IMR-90 (cell line): ENCODE measurements at regions not wholly inside any gene's neighbourhood (a gene's known extent, or its start where the extent isn't known, plus 50 kb on each side); places are given as distances from the start of the nearest gene placed in this dataset.

ENCODE experiments used
- ATAC-seq: fragments of 200-7000 bp; cut with Tn5 transposase; 2 replicates; pipeline ENCODE4 v1.9.1; 2020; ENCODE audit warnings: low read depth, mild to moderate bottlenecking, moderate library complexity
- BruUV-seq: library from RNA; stranded (reverse); fragments of 400-500 nt; replicated peaks from 2 replicates; lab custom pipeline; 2021; lab: Mats Ljungman, UMichigan
- CTCF ChIA-PET: fragments of 300-600 bp; formaldehyde crosslinking; extraction: SDS; loops from one replicate; lab custom pipeline; 2021; ENCODE audit warnings: antibody characterized with exemption; lab: Yijun Ruan, JAX
- POLR2A ChIA-PET: fragments of 300-600 bp; sonication (Branson Sonifier 250); formaldehyde crosslinking; loops from one replicate; lab custom pipeline; 2022; ENCODE audit warnings: antibody characterized with exemption; ENCODE audit not compliant: unreplicated experiment; lab: Charles Lee
- DNase-seq: peaks from one replicate; pipeline ENCODE4 v3.0.0; 2013
- H2AFZ ChIP-seq: replicated peaks from 2 replicates; pipeline ENCODE3; 2013; ENCODE audit warnings: low read length, mild to moderate bottlenecking; ENCODE audit not compliant: poor library complexity
- H2AK5ac ChIP-seq: 2 replicates; pipeline ENCODE4 v1.6.1; 2013; ENCODE audit warnings: low read depth, low read length, inconsistent platforms
- H2AK9ac ChIP-seq: replicated peaks from 2 replicates; pipeline ENCODE3; 2013; ENCODE audit warnings: mild to moderate bottlenecking, low read depth, low read length, moderate library complexity; ENCODE audit not compliant: poor library complexity
- H2BK120ac ChIP-seq: 2 replicates; pipeline ENCODE4 v1.6.1; 2013; ENCODE audit warnings: low read depth, low read length, inconsistent platforms
- H2BK15ac ChIP-seq: 3 replicates; pipeline ENCODE4 v1.6.1; 2013; ENCODE audit warnings: low read depth, low read length, inconsistent platforms
- H2BK20ac ChIP-seq: 2 replicates; pipeline ENCODE4 v1.6.1; 2013; ENCODE audit warnings: low read depth, mild to moderate bottlenecking, inconsistent platforms, low read length, moderate library complexity
- H2BK5ac ChIP-seq: 2 replicates; pipeline ENCODE4 v1.6.1; 2013; ENCODE audit warnings: mild to moderate bottlenecking, low read depth, low read length, inconsistent platforms; ENCODE audit not compliant: poor library complexity, severe bottlenecking
- H3K14ac ChIP-seq: replicated peaks from 2 replicates; pipeline ENCODE4 v1.6.1; 2013; ENCODE audit warnings: low read depth, low read length, inconsistent platforms
- H3K18ac ChIP-seq: 2 replicates; pipeline ENCODE4 v1.6.1; 2013; ENCODE audit warnings: low read depth, low read length, control low read depth
- H3K23ac ChIP-seq: 2 replicates; pipeline ENCODE4 v1.6.1; 2013; ENCODE audit warnings: low read depth, low read length, inconsistent platforms
- H3K27ac ChIP-seq: 2 replicates; pipeline ENCODE4 v1.5.1; 2013; ENCODE audit warnings: mild to moderate bottlenecking, control low read depth, low read length; ENCODE audit not compliant: insufficient read depth
- H3K27me3 ChIP-seq: 2 replicates; pipeline ENCODE4 v1.6.1; 2013; ENCODE audit warnings: low read length; ENCODE audit not compliant: control insufficient read depth, insufficient read depth
- H3K36me3 ChIP-seq: 2 replicates; pipeline ENCODE4 v1.6.1; 2013; ENCODE audit warnings: low read length, mixed read lengths; ENCODE audit not compliant: control insufficient read depth, insufficient read depth
- H3K4ac ChIP-seq: 2 replicates; pipeline ENCODE4 v1.6.1; 2013; ENCODE audit warnings: low read depth, low read length, inconsistent platforms
- H3K4me1 ChIP-seq: 2 replicates; pipeline ENCODE4 v1.6.1; 2013; ENCODE audit warnings: low read length, mixed read lengths; ENCODE audit not compliant: control insufficient read depth, insufficient read depth
- H3K4me2 ChIP-seq: 2 replicates; pipeline ENCODE4 v1.6.1; 2013; ENCODE audit warnings: low read depth, mild to moderate bottlenecking, control low read depth, low read length, moderate library complexity
- H3K4me3 ChIP-seq: 2 replicates; pipeline ENCODE4 v1.5.1; 2013; ENCODE audit warnings: low read depth, mild to moderate bottlenecking, control low read depth, low read length, moderate library complexity; ENCODE audit not compliant: insufficient read depth
- H3K56ac ChIP-seq: 2 replicates; pipeline ENCODE4 v1.6.1; 2013; ENCODE audit warnings: low read length, inconsistent platforms; ENCODE audit not compliant: insufficient read depth; ENCODE audit errors: extremely low read depth
- H3K79me1 ChIP-seq, 2 experiments: 2 replicates each; pipeline ENCODE4 v1.6.1; 2013; ENCODE audit warnings: low read length in 2 of 2, inconsistent platforms in 1 of 2, low read depth in 1 of 2
- H3K9ac ChIP-seq: 2 replicates; pipeline ENCODE4 v1.6.1; 2013; ENCODE audit warnings: low read depth, low read length, control low read depth
- H3K9me1 ChIP-seq: 2 replicates; pipeline ENCODE4 v1.6.1; 2013; ENCODE audit warnings: low read length, inconsistent platforms; ENCODE audit not compliant: insufficient read depth
- H3K9me3 ChIP-seq: 2 replicates; pipeline ENCODE4 v1.6.1; 2013; ENCODE audit warnings: low read length; ENCODE audit not compliant: control insufficient read depth, insufficient read depth
- H4K20me1 ChIP-seq: 2 replicates; pipeline ENCODE4 v1.6.1; 2013; ENCODE audit warnings: low read length, inconsistent platforms; ENCODE audit not compliant: insufficient read depth
- H4K5ac ChIP-seq: 2 replicates; pipeline ENCODE4 v1.6.1; 2013; ENCODE audit warnings: mild to moderate bottlenecking, low read depth, low read length, control low read depth
- H4K8ac ChIP-seq, 2 experiments: 2 replicates each; pipeline ENCODE4 v1.6.1; 2013; ENCODE audit warnings: low read depth in 2 of 2, low read length in 2 of 2, control low read depth in 1 of 2, inconsistent platforms in 1 of 2
- H4K91ac ChIP-seq: 2 replicates; pipeline ENCODE4 v1.6.1; 2013; ENCODE audit warnings: low read depth, low read length, inconsistent platforms; ENCODE audit not compliant: insufficient read depth
- CEBPB ChIP-seq: IDR thresholded peaks from 2 replicates; pipeline ENCODE4 v1.6.1; 2012; ENCODE audit warnings: low read depth, low read length, improper control_type of control experiment
- FOS ChIP-seq: fragments of 150-350 bp; IDR thresholded peaks from 2 replicates; pipeline ENCODE4 v1.6.1; 2016; ENCODE audit warnings: low read depth, low read length
- MAFK ChIP-seq: IDR thresholded peaks from 2 replicates; pipeline ENCODE4 v1.6.1; 2012; ENCODE audit warnings: low read depth, low read length, improper control_type of control experiment
- MAZ ChIP-seq: IDR thresholded peaks from 2 replicates; pipeline ENCODE4 v1.6.1; 2012; ENCODE audit warnings: low read depth, mild to moderate bottlenecking, low read length, improper control_type of control experiment, moderate library complexity, borderline replicate concordance
- MXI1 ChIP-seq: IDR thresholded peaks from 2 replicates; pipeline ENCODE4 v1.6.1; 2012; ENCODE audit warnings: low read depth, mild to moderate bottlenecking, low read length, moderate library complexity, borderline replicate concordance
- NFE2L2 ChIP-seq: fragments of 150-350 bp; IDR thresholded peaks from 2 replicates; pipeline ENCODE4 v1.6.1; 2016; ENCODE audit warnings: low read depth, mild to moderate bottlenecking, low read length
- POLR2A ChIP-seq: IDR thresholded peaks from 2 replicates; pipeline ENCODE4 v1.6.1; 2012; ENCODE audit warnings: mild to moderate bottlenecking, low read depth, low read length
- RCOR1 ChIP-seq: IDR thresholded peaks from 2 replicates; pipeline ENCODE4 v1.6.1; 2012; ENCODE audit warnings: mild to moderate bottlenecking, low read length, improper control_type of control experiment; ENCODE audit not compliant: insufficient replicate concordance
- RFX5 ChIP-seq: IDR thresholded peaks from 2 replicates; pipeline ENCODE4 v1.8.0; 2012; ENCODE audit warnings: low read depth, mild to moderate bottlenecking, low read length, moderate library complexity
- WGBS, 2 experiments: methylation state at CpG; one replicate each; pipeline versions ENCODE4 v1.1.5 to v1.1.7; 2013; ENCODE audit warnings: missing lambda C conversion rate in 2 of 2; ENCODE audit not compliant: insufficient read length in 1 of 2; ENCODE audit errors: extremely low coverage in 2 of 2; 5-methylcytosine and 5-hydroxymethylcytosine counted together
- dilution Hi-C: fragments of 300-500 bp; cut with HindIII; formaldehyde crosslinking; loops from one replicate; pipeline ENCODE4 v1.14.3; 2018; ENCODE audit warnings: low sequenced_read_pairs; ENCODE audit not compliant: unreplicated experiment
- in situ Hi-C: fragments of 300-500 bp; cut with MboI; formaldehyde crosslinking; loops from 3 replicates; pipeline ENCODE4 v1.14.3; 2019; ENCODE audit warnings: low sequenced_read_pairs, inconsistent platforms, mixed read lengths
- intact Hi-C: fragments of 100-400 bp; cut with micrococcal nuclease; formaldehyde crosslinking; loops from 2 replicates; pipeline ENCODE4 v1.10.0; 2022
- TF ChIP-seq, protein P1 (sequence below): fragments of 150-350 bp; IDR thresholded peaks from 2 replicates; pipeline ENCODE4 v1.6.1; 2017; ENCODE audit warnings: mild to moderate bottlenecking, antibody characterized with exemption, low read length, low read depth
- TF ChIP-seq, protein P2 (sequence below): fragments of 150-350 bp; IDR thresholded peaks from 2 replicates; pipeline ENCODE4 v1.6.1; 2016; ENCODE audit warnings: low read depth, mild to moderate bottlenecking, low read length, moderate library complexity, borderline replicate concordance

DNA sequence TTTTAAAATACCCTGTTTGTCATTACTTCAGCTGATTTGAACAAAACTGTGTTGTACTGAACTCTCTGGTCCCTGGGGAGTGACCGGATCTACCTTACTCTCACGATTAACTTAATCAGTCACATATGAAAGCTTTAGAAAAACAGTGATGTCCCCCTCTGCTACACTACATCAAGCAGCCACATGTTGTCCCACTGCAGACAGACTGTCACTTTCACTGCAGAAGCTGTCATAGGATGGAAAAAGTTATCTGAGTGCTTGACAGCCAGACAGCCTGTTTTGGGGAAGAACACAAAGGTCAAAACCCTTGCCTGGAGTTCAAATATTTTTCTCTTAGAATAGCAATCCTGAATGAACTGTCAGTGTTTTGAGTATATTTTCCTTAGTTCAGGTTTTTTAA, 546.4 kb downstream of the DTWD2 start:
- no peak overlapping the region for H2BK120ac ChIP-seq
- H2AK9ac ChIP-seq: no peak overlapping the region
- no peak for DNase-seq
- no peak overlapping the region for H3K56ac ChIP-seq
- no peak overlapping the region for H3K4ac ChIP-seq
- H3K4me3 ChIP-seq: no peak overlapping the region
- no peak overlapping the region for H2BK15ac ChIP-seq
- no peak for TF ChIP-seq CEBPB
- no peak for TF ChIP-seq RFX5
- no peak for TF ChIP-seq MXI1
- TF ChIP-seq, protein P1, sequence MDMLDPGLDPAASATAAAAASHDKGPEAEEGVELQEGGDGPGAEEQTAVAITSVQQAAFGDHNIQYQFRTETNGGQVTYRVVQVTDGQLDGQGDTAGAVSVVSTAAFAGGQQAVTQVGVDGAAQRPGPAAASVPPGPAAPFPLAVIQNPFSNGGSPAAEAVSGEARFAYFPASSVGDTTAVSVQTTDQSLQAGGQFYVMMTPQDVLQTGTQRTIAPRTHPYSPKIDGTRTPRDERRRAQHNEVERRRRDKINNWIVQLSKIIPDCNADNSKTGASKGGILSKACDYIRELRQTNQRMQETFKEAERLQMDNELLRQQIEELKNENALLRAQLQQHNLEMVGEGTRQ: no peak
- no peak for TF ChIP-seq FOS
- TF ChIP-seq MAZ: no peak
- TF ChIP-seq MAFK: no peak
- no peak for TF ChIP-seq POLR2A
- no peak for TF ChIP-seq NFE2L2
- TF ChIP-seq, protein P2, sequence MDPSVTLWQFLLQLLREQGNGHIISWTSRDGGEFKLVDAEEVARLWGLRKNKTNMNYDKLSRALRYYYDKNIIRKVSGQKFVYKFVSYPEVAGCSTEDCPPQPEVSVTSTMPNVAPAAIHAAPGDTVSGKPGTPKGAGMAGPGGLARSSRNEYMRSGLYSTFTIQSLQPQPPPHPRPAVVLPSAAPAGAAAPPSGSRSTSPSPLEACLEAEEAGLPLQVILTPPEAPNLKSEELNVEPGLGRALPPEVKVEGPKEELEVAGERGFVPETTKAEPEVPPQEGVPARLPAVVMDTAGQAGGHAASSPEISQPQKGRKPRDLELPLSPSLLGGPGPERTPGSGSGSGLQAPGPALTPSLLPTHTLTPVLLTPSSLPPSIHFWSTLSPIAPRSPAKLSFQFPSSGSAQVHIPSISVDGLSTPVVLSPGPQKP: no peak
- no peak for TF ChIP-seq RCOR1
- intact Hi-C loops (no loop called here), dilution Hi-C loops (no loop called here), in situ Hi-C loops (no loop called here)
- CTCF ChIA-PET: no interaction called here
- ATAC-seq: no peak
- H4K20me1 ChIP-seq: no peaks in the 10 kb centered on the region
- no peaks in the 10 kb centered on the region for H3K36me3 ChIP-seq
- H3K27me3 ChIP-seq: no peaks in the 10 kb centered on the region
- H3K9me1 ChIP-seq: no peaks in the 10 kb centered on the region
- no peak overlapping the region for H2AK5ac ChIP-seq
- H3K79me1 ChIP-seq: no peaks in the 10 kb centered on the region
- H3K9ac ChIP-seq: no peak overlapping the region
- H4K5ac ChIP-seq: no peak overlapping the region
- H3K14ac ChIP-seq: no peak overlapping the region
- H3K9me3 ChIP-seq: 0 out of 2 replicates have a peak, but pooled peaks cover 2% of the 10 kb centered on the region
- no peaks in the 10 kb centered on the region for H3K4me1 ChIP-seq
- H4K91ac ChIP-seq: no peak overlapping the region
- no peak overlapping the region for H3K27ac ChIP-seq
- no peak overlapping the region for H2AFZ ChIP-seq
- no peak overlapping the region for H3K4me2 ChIP-seq
- no peak overlapping the region for H3K18ac ChIP-seq
- BruUV-seq: no TSS peak
- WGBS, 2 experiments: no CpG with 5 or more reads among the region's 2 CpGs
- H2BK20ac ChIP-seq: no peak overlapping the region
- POLR2A ChIA-PET: no interaction called here
- H4K8ac ChIP-seq: no peak overlapping the region
- no peak overlapping the region for H3K23ac ChIP-seq
- no peak overlapping the region for H2BK5ac ChIP-seq
